Omental fat pad (tissue), 3 donors: ENCODE measurements at regions not wholly inside any gene's neighbourhood (a gene's known extent, or its start where the extent isn't known, plus 50 kb on each side); places are given as distances from the start of the nearest gene placed in this dataset.

ENCODE experiments used
- ATAC-seq: fragments of 150-250 bp; one replicate; pipeline ENCODE4 v1.9.1; 2016; ENCODE audit warnings: mild to moderate bottlenecking, moderate library complexity; ENCODE audit not compliant: low FRiP score
- DNase-seq: peaks from one replicate; pipeline ENCODE4 v3.0.0-alpha.2; 2019; ENCODE audit warnings: low spot score
- TF ChIP-seq, protein P1 (sequence below), 3 donors: fragments of 450-650 bp; IDR thresholded peaks; one replicate each; pipeline ENCODE4 v1.5.1; 2016 to 2017; ENCODE audit warnings: antibody characterized with exemption in 3 of 3, mild to moderate bottlenecking in 3 of 3, moderate library complexity in 2 of 3

DNA sequence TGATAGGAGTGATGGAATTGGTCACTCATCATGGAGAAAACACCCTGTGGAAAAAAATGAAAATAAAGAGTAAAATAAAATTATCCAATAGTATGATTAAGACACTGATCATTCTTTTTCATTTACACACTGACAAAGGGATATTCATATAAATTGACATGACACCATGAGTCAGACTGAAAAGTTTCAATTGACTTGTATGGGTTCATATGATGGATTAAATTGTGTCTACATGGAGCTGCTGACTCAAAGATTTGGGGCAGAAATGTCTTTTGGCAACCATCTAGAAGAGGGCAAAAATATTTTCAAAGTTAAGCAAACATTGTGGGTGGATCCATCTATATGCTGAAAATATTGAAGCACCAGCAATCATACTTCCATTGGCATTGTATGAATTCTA, 153.4 kb upstream of the PPP3CA start:
- DNase-seq (no peak), ATAC-seq (no peak)
- TF ChIP-seq, protein P1, sequence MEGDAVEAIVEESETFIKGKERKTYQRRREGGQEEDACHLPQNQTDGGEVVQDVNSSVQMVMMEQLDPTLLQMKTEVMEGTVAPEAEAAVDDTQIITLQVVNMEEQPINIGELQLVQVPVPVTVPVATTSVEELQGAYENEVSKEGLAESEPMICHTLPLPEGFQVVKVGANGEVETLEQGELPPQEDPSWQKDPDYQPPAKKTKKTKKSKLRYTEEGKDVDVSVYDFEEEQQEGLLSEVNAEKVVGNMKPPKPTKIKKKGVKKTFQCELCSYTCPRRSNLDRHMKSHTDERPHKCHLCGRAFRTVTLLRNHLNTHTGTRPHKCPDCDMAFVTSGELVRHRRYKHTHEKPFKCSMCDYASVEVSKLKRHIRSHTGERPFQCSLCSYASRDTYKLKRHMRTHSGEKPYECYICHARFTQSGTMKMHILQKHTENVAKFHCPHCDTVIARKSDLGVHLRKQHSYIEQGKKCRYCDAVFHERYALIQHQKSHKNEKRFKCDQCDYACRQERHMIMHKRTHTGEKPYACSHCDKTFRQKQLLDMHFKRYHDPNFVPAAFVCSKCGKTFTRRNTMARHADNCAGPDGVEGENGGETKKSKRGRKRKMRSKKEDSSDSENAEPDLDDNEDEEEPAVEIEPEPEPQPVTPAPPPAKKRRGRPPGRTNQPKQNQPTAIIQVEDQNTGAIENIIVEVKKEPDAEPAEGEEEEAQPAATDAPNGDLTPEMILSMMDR (IDR thresholded peaks at IDR 0.05): no peak

- TF ChIP-seq, protein P1 (IDR thresholded peaks at IDR 0.05): no peak
- no peak for ATAC-seq
- DNase-seq: no peak
Observed at GRCh38 chr4:101475246-101475645, 127.9 kb upstream of the PPP3CA start.

GRCh38 chr4:101471201-101471600, 123.9 kb upstream of the PPP3CA start:
- DNase-seq: no peak
- TF ChIP-seq, protein P1 (IDR thresholded peaks at IDR 0.05): no peak
- no peak for ATAC-seq

DNA sequence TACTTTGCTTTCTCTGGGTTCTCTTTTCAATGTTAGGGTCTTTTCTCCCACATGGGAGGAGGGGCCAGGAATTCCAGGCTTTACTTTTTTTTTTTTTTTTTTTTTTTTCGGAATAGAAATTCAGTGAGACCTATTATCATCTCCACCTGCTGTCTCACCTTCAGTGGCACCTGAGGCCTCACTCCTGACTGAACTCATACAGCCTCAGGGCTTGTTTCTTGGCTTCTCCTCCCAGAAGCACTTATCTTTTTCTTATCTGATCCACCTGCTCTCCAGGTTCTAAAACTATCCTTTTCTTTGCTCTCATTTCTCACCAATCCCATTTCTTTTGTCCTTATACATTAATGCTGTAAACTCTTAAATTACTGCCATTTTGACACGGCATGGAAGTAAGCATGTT, 117.3 kb upstream of the PPP3CA start:
- DNase-seq (no peak), ATAC-seq (no peak)
- TF ChIP-seq, protein P1 (IDR thresholded peaks at IDR 0.05): no peak

DNA sequence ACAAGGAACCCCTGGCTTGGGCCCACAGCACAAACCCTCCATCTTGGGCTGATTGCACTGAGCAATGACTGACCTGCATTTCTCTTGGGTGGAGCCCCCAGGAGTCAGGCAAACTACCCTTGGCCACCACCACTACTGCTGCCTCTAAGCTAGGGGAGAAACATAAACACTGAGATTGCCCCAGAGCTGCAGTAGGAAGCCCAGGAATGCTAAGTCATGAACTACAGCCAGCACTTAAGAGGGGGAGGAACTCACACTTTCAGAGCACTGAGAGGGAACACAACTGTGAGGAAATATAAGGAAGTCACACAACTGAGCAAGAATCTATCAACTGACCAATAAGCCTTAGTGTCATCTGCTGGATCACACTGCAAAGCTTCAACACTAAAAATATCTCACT, 111.6 kb upstream of the PPP3CA start:
- TF ChIP-seq, protein P1 (IDR thresholded peaks at IDR 0.05): no peak
- DNase-seq (no peak), ATAC-seq (no peak)

GRCh38 chr4:101458473-101458872, 111.1 kb upstream of the PPP3CA start:
- ATAC-seq (no peak), DNase-seq (no peak)
- TF ChIP-seq, protein P1 (IDR thresholded peaks at IDR 0.05): no peak

GRCh38 chr4:101451086-101451485, 103.8 kb upstream of the PPP3CA start:
- no peak for ATAC-seq
- TF ChIP-seq, protein P1 (IDR thresholded peaks at IDR 0.05): no peak
- no peak for DNase-seq
